Prostate gland (tissue), 2 donors: ENCODE measurements at regions not wholly inside any gene's neighbourhood (a gene's known extent, or its start where the extent isn't known, plus 50 kb on each side); places are given as distances from the start of the nearest gene placed in this dataset.

Experiments
- POLR2A ChIP-seq: fragments of 450-650 bp; IDR thresholded peaks from one replicate; pipeline ENCODE4 v1.6.1; 2016; ENCODE audit warnings: antibody characterized with exemption, mild to moderate bottlenecking
- TF ChIP-seq, protein P1 (sequence below), 4 experiments: fragments of 200-600 bp in 2 of 4; fragments of 450-650 bp in 2 of 4; sonication (generic) in 2 of 4; IDR thresholded peaks; 1 replicate in 3 of 4; 2 replicates in 1 of 4; pipeline ENCODE4 v1.5.1; 2016 to 2019; ENCODE audit warnings: antibody characterized with exemption in 4 of 4, mild to moderate bottlenecking in 2 of 4, moderate library complexity in 2 of 4

DNA sequence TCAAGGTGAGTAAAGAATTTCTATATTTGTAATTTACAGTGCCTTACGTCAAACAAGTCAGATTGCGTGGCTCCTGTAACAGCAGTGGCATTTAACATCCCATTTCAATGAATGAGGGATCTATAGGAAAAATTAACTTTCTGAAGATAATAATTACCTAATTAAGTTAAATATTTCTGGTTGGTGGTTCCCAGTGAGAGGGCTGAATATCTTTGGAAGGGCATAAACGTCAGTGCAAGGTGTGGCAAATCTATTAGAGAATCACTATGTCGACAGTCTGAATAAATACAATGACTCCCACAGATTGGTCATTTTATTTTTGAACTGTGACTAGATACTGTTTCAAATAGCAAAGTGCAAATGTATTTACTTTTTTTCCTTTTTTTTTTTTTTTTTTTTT, 80.0 kb downstream of the S1PR1 start:
- TF ChIP-seq, protein P1, sequence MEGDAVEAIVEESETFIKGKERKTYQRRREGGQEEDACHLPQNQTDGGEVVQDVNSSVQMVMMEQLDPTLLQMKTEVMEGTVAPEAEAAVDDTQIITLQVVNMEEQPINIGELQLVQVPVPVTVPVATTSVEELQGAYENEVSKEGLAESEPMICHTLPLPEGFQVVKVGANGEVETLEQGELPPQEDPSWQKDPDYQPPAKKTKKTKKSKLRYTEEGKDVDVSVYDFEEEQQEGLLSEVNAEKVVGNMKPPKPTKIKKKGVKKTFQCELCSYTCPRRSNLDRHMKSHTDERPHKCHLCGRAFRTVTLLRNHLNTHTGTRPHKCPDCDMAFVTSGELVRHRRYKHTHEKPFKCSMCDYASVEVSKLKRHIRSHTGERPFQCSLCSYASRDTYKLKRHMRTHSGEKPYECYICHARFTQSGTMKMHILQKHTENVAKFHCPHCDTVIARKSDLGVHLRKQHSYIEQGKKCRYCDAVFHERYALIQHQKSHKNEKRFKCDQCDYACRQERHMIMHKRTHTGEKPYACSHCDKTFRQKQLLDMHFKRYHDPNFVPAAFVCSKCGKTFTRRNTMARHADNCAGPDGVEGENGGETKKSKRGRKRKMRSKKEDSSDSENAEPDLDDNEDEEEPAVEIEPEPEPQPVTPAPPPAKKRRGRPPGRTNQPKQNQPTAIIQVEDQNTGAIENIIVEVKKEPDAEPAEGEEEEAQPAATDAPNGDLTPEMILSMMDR (IDR thresholded peaks at IDR 0.05): no peak
- TF ChIP-seq POLR2A: no peak
